ENCODE measurements at regions not wholly inside any gene's neighbourhood (a gene's known extent, or its start where the extent isn't known, plus 50 kb on each side); places are given as distances from the start of the nearest gene placed in this dataset.

DNA sequence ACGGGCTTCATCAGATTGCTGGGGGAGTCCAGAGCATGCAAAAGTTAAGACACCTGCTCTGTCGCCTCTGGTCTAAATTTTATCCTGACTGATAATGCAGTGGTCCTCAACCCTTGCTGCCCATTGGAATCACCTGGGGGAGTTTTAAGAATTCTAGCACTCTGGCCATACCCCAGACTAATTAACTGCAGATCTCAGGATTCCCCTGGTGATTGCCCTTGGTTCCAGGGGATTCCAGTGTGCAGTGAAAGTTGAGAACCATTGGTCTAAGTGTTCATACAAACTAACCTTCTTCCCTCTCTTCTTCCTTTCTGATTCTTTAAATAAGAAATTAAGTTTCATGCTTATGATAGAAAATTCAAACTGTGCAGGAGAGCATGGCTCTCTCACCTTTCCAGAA lies 105.7 kb upstream of the MGAT5 start:
- H3F3A ChIP-seq (ENCODE audit: insufficient read depth, low read length) = no peaks in the 10 kb centered on the region
- no peak overlapping the region for H2AFZ ChIP-seq (ENCODE audit: low read length)
- no peaks in the 10 kb centered on the region for H3K9me2 ChIP-seq (ENCODE audit: low read depth, low read length)
- TF ChIP-seq EZH2 (IDR thresholded peaks at IDR 0.05; ENCODE audit: borderline replicate concordance, low read length) = no peak
- TF ChIP-seq, protein P1, sequence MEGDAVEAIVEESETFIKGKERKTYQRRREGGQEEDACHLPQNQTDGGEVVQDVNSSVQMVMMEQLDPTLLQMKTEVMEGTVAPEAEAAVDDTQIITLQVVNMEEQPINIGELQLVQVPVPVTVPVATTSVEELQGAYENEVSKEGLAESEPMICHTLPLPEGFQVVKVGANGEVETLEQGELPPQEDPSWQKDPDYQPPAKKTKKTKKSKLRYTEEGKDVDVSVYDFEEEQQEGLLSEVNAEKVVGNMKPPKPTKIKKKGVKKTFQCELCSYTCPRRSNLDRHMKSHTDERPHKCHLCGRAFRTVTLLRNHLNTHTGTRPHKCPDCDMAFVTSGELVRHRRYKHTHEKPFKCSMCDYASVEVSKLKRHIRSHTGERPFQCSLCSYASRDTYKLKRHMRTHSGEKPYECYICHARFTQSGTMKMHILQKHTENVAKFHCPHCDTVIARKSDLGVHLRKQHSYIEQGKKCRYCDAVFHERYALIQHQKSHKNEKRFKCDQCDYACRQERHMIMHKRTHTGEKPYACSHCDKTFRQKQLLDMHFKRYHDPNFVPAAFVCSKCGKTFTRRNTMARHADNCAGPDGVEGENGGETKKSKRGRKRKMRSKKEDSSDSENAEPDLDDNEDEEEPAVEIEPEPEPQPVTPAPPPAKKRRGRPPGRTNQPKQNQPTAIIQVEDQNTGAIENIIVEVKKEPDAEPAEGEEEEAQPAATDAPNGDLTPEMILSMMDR (IDR thresholded peaks at IDR 0.05; ENCODE audit: low read length) = no peak
- no peaks in the 10 kb centered on the region for H4K20me1 ChIP-seq (ENCODE audit: insufficient read depth, low read length)
- no peaks in the 10 kb centered on the region for H3K36me3 ChIP-seq (ENCODE audit: insufficient read depth, low read length)
- H3K4me3 ChIP-seq (ENCODE audit: low read depth, low read length, poor library complexity, severe bottlenecking) = no peak overlapping the region
- no peak overlapping the region for H3K9ac ChIP-seq (ENCODE audit: low read length)
- H3K9me3 ChIP-seq (ENCODE audit: low read length) = no peaks in the 10 kb centered on the region
- no peak overlapping the region for H3K4me2 ChIP-seq (ENCODE audit: low read length)
- H3K27ac ChIP-seq (ENCODE audit: low read depth, low read length, poor library complexity, severe bottlenecking) = no peak overlapping the region
- peaks cover 21% of the 10 kb centered on the region for H3K79me2 ChIP-seq (ENCODE audit: insufficient read depth, low read length)
- peaks cover 10% of the 10 kb centered on the region for H3K4me1 ChIP-seq (ENCODE audit: insufficient read depth, low read length, severe bottlenecking)
- no peaks in the 10 kb centered on the region for H3K27me3 ChIP-seq (ENCODE audit: insufficient read depth, low read length)

DNA sequence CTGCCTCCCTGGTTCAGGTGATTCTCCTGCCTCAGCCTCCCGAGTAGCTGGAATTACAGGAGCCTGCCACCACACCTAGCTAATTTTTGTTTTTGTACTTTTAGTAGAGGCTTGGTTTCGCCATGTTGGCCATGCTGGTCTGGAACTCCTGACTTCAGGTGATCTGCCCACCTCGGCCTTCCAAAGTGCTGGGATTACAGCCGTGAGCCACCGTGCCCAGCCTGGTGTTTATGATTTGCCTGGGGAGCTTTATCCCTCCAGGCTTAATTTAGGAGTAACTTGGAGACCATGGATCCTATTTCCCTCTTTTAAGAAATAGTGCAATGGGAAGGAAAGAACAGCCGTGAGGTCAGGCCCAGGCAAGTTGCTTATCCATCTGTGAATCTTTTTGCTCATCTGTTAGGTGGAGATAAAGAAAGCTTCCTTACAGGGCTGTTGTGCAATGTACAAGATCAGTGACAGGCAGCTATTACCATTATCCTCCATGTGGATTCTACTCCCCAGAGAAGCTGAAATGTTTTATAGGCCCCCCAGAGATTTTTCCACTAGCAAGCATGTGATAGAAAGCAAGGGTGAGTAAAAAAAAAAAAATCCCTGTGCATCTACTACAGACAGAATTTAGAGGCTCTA lies 104.9 kb upstream of the MGAT5 start:
- Histone ChIP-seq H3K4me3 (ENCODE audit: low read depth, low read length, poor library complexity, severe bottlenecking) (no peak overlapping the region), H4K20me1 (ENCODE audit: insufficient read depth, low read length) (no peaks in the 10 kb centered on the region), H3F3A (ENCODE audit: insufficient read depth, low read length) (no peaks in the 10 kb centered on the region), H3K27ac (ENCODE audit: low read depth, low read length, poor library complexity, severe bottlenecking) (no peak overlapping the region), H3K36me3 (ENCODE audit: insufficient read depth, low read length) (no peaks in the 10 kb centered on the region), H3K27me3 (ENCODE audit: insufficient read depth, low read length) (no peaks in the 10 kb centered on the region), H3K9me2 (ENCODE audit: low read depth, low read length) (no peaks in the 10 kb centered on the region), H3K9me3 (ENCODE audit: low read length) (no peaks in the 10 kb centered on the region), H2AFZ (ENCODE audit: low read length) (no peak overlapping the region), H3K79me2 (ENCODE audit: insufficient read depth, low read length) (peaks cover 21% of the 10 kb centered on the region), H3K4me1 (ENCODE audit: insufficient read depth, low read length, severe bottlenecking) (peaks cover 17% of the 10 kb centered on the region), H3K4me2 (ENCODE audit: low read length) (no peak overlapping the region), H3K9ac (ENCODE audit: low read length) (no peak overlapping the region)
- TF ChIP-seq, protein P1 (IDR thresholded peaks at IDR 0.05; ENCODE audit: low read length) = no peak
- no peak for TF ChIP-seq EZH2 (IDR thresholded peaks at IDR 0.05; ENCODE audit: borderline replicate concordance, low read length)

DNA sequence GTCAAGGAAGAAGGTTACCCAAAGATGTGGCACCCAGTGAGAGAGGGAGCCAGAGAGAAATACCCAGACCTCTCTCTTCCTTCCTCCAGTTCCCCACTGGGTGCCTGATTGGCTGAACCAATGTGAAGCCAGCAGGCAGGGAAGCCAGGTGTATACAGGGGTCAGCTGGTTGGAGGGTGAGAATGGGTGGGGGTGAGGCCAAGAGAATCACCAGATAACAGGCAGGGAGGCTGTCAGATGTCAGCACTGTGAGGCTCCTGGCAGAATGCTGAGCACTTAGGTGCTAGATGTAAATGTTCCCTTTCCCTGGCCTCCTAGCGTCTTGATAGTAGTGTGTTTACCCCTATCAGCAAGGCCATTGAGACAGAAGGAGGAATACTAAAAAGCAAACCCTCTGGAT lies 104.0 kb upstream of the MGAT5 start:
- H3K4me1 ChIP-seq (ENCODE audit: insufficient read depth, low read length, severe bottlenecking) = peaks cover 27% of the 10 kb centered on the region
- H3K79me2 ChIP-seq (ENCODE audit: insufficient read depth, low read length) = peaks cover 21% of the 10 kb centered on the region
- no peak overlapping the region for H3K9ac ChIP-seq (ENCODE audit: low read length)
- H3K4me2 ChIP-seq (ENCODE audit: low read length) = no peak overlapping the region
- H3K9me2 ChIP-seq (ENCODE audit: low read depth, low read length) = no peaks in the 10 kb centered on the region
- H3K9me3 ChIP-seq (ENCODE audit: low read length) = no peaks in the 10 kb centered on the region
- no peaks in the 10 kb centered on the region for H4K20me1 ChIP-seq (ENCODE audit: insufficient read depth, low read length)
- H3K27ac ChIP-seq (ENCODE audit: low read depth, low read length, poor library complexity, severe bottlenecking) = peak overlapping the region; percentile 11
- no peaks in the 10 kb centered on the region for H3K36me3 ChIP-seq (ENCODE audit: insufficient read depth, low read length)
- H2AFZ ChIP-seq (ENCODE audit: low read length) = no peak overlapping the region
- no peaks in the 10 kb centered on the region for H3K27me3 ChIP-seq (ENCODE audit: insufficient read depth, low read length)
- no peaks in the 10 kb centered on the region for H3F3A ChIP-seq (ENCODE audit: insufficient read depth, low read length)
- TF ChIP-seq, protein P1 (IDR thresholded peaks at IDR 0.05; ENCODE audit: low read length) = no peak
- no peak for TF ChIP-seq EZH2 (IDR thresholded peaks at IDR 0.05; ENCODE audit: borderline replicate concordance, low read length)
- H3K4me3 ChIP-seq (ENCODE audit: low read depth, low read length, poor library complexity, severe bottlenecking) = no peak overlapping the region
